Mesodermal cell (in vitro differentiated cells): ENCODE measurements at regions not wholly inside any gene's neighbourhood (a gene's known extent, or its start where the extent isn't known, plus 50 kb on each side); places are given as distances from the start of the nearest gene placed in this dataset.

ENCODE experiments used
- H3K27ac ChIP-seq: 2 replicates; pipeline ENCODE4 v1.7.0; 2013; ENCODE audit warnings: mild to moderate bottlenecking, low read depth, low read length, moderate library complexity; ENCODE audit not compliant: severe bottlenecking
- H3K36me3 ChIP-seq: 2 replicates; pipeline ENCODE4 v1.7.1; 2013; ENCODE audit warnings: mild to moderate bottlenecking, low read length, moderate library complexity; ENCODE audit not compliant: control insufficient read depth, insufficient read depth
- H3K4me1 ChIP-seq: one replicate; pipeline ENCODE4 v1.7.1; 2013; ENCODE audit warnings: mild to moderate bottlenecking, low read length; ENCODE audit not compliant: insufficient read depth, control insufficient read depth, poor library complexity, severe bottlenecking
- H3K4me3 ChIP-seq: 2 replicates; pipeline ENCODE4 v1.7.0; 2013; ENCODE audit warnings: low read length, control low read depth, mild to moderate bottlenecking; ENCODE audit not compliant: insufficient read depth, poor library complexity, severe bottlenecking; ENCODE audit errors: extremely low read depth
- H3K9me3 ChIP-seq: 2 replicates; pipeline ENCODE4 v1.7.1; 2013; ENCODE audit warnings: mild to moderate bottlenecking, low read length, moderate library complexity; ENCODE audit not compliant: control insufficient read depth
- WGBS, 2 experiments: methylation state at CpG; one replicate each; pipeline ENCODE4 v1.1.5; 2013; ENCODE audit warnings: missing lambda C conversion rate in 2 of 2; ENCODE audit not compliant: insufficient coverage in 2 of 2; 5-methylcytosine and 5-hydroxymethylcytosine counted together

DNA sequence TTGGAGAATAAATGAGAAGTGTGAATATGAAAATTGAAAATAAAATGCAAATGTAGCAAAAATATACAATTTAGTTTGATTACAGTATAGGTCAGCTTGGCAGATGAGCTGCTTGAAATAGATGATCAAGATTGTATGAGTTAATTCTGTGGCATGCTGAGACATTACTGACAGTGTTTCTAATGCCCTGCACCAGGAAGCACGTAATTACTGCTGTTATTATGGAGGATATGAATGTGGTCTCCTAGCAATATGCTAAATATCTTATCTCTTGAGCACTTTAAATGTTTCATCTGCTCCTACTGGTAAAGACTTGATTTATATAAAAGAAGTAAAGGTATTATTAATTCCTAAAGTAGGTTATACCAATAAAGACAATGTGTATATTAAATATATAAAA lies 1015.5 kb downstream of the PLOD2 start:
- H3K9me3 ChIP-seq = no peaks in the 10 kb centered on the region
- no CpG with 5 or more reads among the region's 1 CpG for WGBS, 2 experiments
- H3K36me3 ChIP-seq = no peaks in the 10 kb centered on the region
- H3K4me1 ChIP-seq = no peaks in the 10 kb centered on the region
- H3K27ac ChIP-seq = no peak overlapping the region
- no peak overlapping the region for H3K4me3 ChIP-seq

DNA sequence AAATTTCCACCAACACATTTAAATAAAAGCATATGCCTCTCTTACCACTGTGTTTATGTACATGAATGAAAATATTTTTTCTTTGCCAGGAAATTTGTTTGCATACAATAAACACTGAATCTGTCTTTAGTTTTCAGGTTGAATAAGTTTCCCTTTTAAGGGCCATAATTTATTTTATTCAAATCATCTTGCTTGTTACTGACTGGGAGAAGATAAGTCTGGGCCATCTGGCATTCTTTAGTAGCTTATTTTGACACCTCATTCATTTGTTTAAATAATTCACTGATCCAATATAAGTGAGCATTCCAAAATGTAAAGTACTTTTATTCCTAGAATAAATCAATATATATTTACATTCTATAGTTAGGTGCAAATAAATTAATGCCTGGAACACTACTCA lies 1001.3 kb downstream of the PLOD2 start:
- no peak overlapping the region for H3K4me3 ChIP-seq
- H3K27ac ChIP-seq = no peak overlapping the region
- no peaks in the 10 kb centered on the region for H3K9me3 ChIP-seq
- no peaks in the 10 kb centered on the region for H3K36me3 ChIP-seq
- no peaks in the 10 kb centered on the region for H3K4me1 ChIP-seq

GRCh38 chr3:145170121-145170520 lies 990.9 kb downstream of the PLOD2 start:
- Histone ChIP-seq H3K36me3 (no peaks in the 10 kb centered on the region), H3K27ac (no peak overlapping the region), H3K9me3 (no peaks in the 10 kb centered on the region), H3K4me3 (no peak overlapping the region), H3K4me1 (no peaks in the 10 kb centered on the region)
- WGBS, 2 experiments = 50% methylated on average over 2 of the region's 2 CpGs; no CpG with 5 or more reads in 1 of the 2 experiments

DNA sequence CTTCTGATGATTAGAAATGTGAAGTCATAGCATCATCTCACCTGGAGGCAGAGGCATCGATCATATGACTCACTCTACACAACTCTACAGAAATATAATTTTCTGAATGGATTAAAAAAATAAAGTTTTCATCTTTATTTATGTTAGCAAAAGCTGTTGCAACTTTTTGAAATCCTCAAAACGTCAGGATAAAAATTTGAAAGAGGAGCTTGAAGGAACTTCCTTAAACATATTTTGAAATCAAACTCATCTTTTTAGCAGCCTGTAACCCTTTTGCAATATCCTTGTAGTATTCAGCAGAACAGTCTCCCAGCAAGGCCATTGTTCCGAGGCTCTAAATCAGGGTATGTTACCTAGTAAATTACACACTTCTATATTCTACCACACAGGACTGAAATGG lies 985.4 kb downstream of the PLOD2 start:
- Histone ChIP-seq H3K27ac (no peak overlapping the region), H3K9me3 (no peaks in the 10 kb centered on the region), H3K4me1 (no peaks in the 10 kb centered on the region), H3K36me3 (no peaks in the 10 kb centered on the region), H3K4me3 (no peak overlapping the region)
- no CpG with 5 or more reads among the region's 3 CpGs for WGBS, 2 experiments

DNA sequence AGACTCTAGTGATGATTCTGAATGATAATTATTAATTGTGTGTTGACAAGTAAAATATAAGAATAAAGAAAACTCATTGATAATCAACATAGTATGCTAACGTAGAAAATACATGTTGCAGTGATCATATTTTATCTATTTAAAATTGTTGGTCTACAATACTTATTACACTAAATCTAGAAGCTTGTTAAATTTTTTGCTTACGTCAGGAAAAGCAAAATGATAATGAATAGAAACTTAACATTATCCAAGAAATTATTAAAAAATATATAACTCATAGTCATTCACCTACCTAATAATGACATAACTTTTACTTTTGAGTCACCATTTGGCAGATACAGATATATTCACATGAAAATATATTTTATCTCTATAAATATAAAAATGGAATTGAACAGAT lies 984.1 kb downstream of the PLOD2 start:
- no CpG with 5 or more reads among the region's 2 CpGs for WGBS, 2 experiments
- Histone ChIP-seq H3K4me3 (no peak overlapping the region), H3K4me1 (no peaks in the 10 kb centered on the region), H3K9me3 (no peaks in the 10 kb centered on the region), H3K27ac (no peak overlapping the region), H3K36me3 (no peaks in the 10 kb centered on the region)

GRCh38 chr3:145177828-145178227 lies 983.2 kb downstream of the PLOD2 start:
- Histone ChIP-seq H3K27ac (no peak overlapping the region), H3K36me3 (no peaks in the 10 kb centered on the region), H3K4me3 (no peak overlapping the region), H3K9me3 (no peaks in the 10 kb centered on the region), H3K4me1 (no peaks in the 10 kb centered on the region)
- no CpG with 5 or more reads among the region's 2 CpGs for WGBS, 2 experiments

DNA sequence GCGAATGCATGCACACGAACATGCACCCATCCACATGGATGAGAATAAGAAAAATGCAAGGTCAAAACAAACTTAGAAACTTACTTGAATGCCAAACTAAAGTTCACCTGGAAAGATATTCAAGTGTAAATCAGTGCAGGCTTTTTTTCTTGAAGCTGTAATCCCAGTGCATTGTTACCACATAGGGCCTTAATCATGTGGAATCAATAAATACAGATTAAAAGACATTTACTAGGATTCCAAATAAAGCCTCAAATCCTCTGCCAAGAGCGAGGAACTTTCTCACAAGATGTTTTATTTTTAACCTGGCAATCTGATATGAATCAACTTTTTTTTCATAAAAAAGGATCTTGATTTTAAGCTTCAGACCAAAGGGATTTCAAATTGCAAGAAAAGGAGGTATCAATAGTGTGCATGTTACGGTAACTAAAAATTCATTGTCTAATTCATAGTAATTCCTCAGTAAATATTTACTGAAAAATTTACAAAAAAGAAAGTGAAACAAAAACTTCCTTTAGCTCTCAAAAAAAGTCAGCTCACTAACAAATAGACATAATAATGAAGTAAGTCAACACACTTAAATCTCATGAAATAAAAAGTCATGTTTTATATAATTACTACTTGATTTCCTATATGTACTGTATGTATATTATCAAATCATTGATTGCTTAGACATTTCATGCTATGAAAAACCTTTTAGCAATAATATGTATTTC lies 978.6 kb downstream of the PLOD2 start:
- Histone ChIP-seq H3K4me3 (no peak overlapping the region), H3K27ac (no peak overlapping the region), H3K36me3 (no peaks in the 10 kb centered on the region), H3K9me3 (no peaks in the 10 kb centered on the region), H3K4me1 (no peaks in the 10 kb centered on the region)
- no CpG with 5 or more reads among the region's 4 CpGs for WGBS, 2 experiments

DNA sequence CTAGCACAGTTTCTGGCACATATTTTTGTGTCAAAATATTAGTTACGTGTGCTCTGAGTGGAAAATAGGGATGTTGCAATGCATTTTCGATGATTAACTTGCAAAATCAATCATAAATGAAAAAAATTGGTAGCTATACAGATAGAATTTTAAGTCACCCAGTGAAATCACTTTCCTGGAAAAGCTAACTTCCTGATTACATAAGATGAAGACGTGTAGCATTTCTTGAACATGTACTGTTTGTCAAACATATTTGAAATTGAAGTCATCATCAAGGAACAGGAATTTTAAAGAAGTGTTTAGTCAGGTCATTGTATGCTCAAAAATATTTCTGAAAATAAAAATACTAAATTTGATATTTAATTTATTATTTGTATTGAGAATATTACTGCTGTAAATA lies 977.7 kb downstream of the PLOD2 start:
- H3K4me1 ChIP-seq = no peaks in the 10 kb centered on the region
- WGBS, 2 experiments = no CpG with 5 or more reads among the region's 3 CpGs
- no peak overlapping the region for H3K27ac ChIP-seq
- H3K4me3 ChIP-seq = no peak overlapping the region
- no peaks in the 10 kb centered on the region for H3K36me3 ChIP-seq
- no peaks in the 10 kb centered on the region for H3K9me3 ChIP-seq

DNA sequence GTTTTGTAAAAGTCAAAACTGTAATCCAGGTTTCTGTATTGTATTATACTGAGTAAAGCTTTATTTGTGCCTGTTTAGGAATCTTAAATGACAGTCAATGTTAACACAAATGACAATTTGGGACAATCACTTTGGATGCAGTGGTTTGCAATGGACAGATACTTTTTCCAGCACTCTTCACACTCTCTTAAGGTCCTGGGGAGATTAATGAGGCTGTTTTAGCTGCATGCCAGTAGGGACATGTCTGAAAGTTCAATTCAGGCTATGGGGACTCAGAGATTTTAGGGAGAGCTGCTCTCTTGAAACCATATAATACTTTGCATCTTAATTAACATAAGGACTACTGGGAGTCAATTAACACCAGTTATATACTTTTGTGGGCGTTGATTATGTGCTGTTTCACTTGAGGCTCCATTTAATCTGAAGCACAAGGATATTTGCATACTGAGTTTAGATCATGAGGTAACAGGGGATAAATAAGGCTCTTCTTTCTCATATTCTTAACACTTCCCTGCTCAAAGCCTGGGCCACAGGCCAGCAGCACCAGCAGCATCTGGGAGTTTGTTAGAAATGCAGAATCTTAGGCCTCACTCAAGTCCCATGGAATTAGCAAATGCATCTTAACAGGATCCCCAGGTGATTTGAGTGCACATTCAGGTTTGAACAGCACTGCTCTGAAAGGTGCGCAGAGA lies 972.8 kb downstream of the PLOD2 start:
- WGBS, 2 experiments = no CpG with 5 or more reads among the region's 2 CpGs
- no peaks in the 10 kb centered on the region for H3K36me3 ChIP-seq
- no peak overlapping the region for H3K4me3 ChIP-seq
- H3K9me3 ChIP-seq = no peaks in the 10 kb centered on the region
- no peaks in the 10 kb centered on the region for H3K4me1 ChIP-seq
- no peak overlapping the region for H3K27ac ChIP-seq

DNA sequence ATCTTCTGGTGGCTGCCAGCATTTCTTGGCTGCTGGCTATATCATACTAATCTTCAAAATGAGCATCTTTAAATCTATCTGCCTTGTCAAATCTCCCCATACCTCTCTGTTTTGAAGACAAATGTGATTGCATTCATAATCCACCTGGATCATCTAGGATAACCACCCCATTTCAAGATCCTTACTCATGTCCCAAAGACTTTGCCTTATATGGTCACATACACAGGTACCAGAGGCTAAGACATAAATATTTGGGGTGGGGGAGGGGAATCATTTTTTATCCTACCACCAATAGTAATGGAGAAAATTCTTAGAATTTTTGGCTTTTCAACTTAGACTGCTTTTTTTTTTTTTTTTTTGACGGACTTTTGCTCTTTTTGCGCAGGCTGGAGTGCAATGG lies 970.8 kb downstream of the PLOD2 start:
- Histone ChIP-seq H3K4me3 (no peak overlapping the region), H3K9me3 (no peaks in the 10 kb centered on the region), H3K4me1 (no peaks in the 10 kb centered on the region), H3K27ac (no peak overlapping the region), H3K36me3 (no peaks in the 10 kb centered on the region)
- WGBS, 2 experiments = no CpG with 5 or more reads among the region's 2 CpGs

- Histone ChIP-seq H3K9me3 (no peaks in the 10 kb centered on the region), H3K36me3 (no peaks in the 10 kb centered on the region), H3K27ac (no peak overlapping the region), H3K4me1 (no peaks in the 10 kb centered on the region), H3K4me3 (no peak overlapping the region)
- WGBS, 2 experiments = 100% methylated on average over 1 of the region's 1 CpG; no CpG with 5 or more reads in 1 of the 2 experiments
Measured at GRCh38 chr3:145190761-145191160, 970.2 kb downstream of the PLOD2 start.
